HG03108 (cell line): ENCODE measurements at regions not wholly inside any gene's neighbourhood (a gene's known extent, or its start where the extent isn't known, plus 50 kb on each side); places are given as distances from the start of the nearest gene placed in this dataset.
A peak's percentile ranks its signal among the peaks of the same experiment; 100 is the strongest.

ENCODE experiments used
- ATAC-seq: cut with Tn5 transposase; IDR thresholded peaks from one replicate; pipeline ENCODE4 v1.9.1; 2021; ENCODE audit warnings: moderate library complexity; ENCODE audit not compliant: unreplicated experiment

- ATAC-seq: no peak
Measured at GRCh38 chr3:168271932-168272331, 176.2 kb upstream of the GOLIM4 start.

GRCh38 chr3:168269001-168269400, 173.3 kb upstream of the GOLIM4 start:
- ATAC-seq: no peak

- ATAC-seq: no peak
Measured at GRCh38 chr3:168267179-168267578, 171.5 kb upstream of the GOLIM4 start.

- ATAC-seq: no peak
Measured at GRCh38 chr3:168266335-168266734, 170.6 kb upstream of the GOLIM4 start.

GRCh38 chr3:168262887-168263286, 167.2 kb upstream of the GOLIM4 start:
- no peak for ATAC-seq

- peak; percentile 47 for ATAC-seq
Measured at GRCh38 chr3:168260859-168261258, 165.1 kb upstream of the GOLIM4 start.

- peak; percentile 38 for ATAC-seq
Measured at GRCh38 chr3:168251371-168251770, 155.6 kb upstream of the GOLIM4 start.

GRCh38 chr3:168250415-168250861, 154.7 kb upstream of the GOLIM4 start:
- no peak for ATAC-seq

GRCh38 chr3:168249550-168250414, 154.1 kb upstream of the GOLIM4 start:
- ATAC-seq: peak; percentile 74

- no peak for ATAC-seq
Measured at GRCh38 chr3:168249205-168249549, 153.5 kb upstream of the GOLIM4 start.

GRCh38 chr3:168248383-168249204, 152.9 kb upstream of the GOLIM4 start:
- no peak for ATAC-seq

- no peak for ATAC-seq
Measured at GRCh38 chr3:168241156-168241555, 145.4 kb upstream of the GOLIM4 start.

- ATAC-seq: no peak
Measured at GRCh38 chr3:168239287-168239686, 143.6 kb upstream of the GOLIM4 start.

GRCh38 chr3:168233001-168233400, 137.3 kb upstream of the GOLIM4 start:
- ATAC-seq: no peak

GRCh38 chr3:168223085-168223484, 127.4 kb upstream of the GOLIM4 start:
- no peak for ATAC-seq

- no peak for ATAC-seq
Measured at GRCh38 chr3:168220556-168220955, 124.8 kb upstream of the GOLIM4 start.

GRCh38 chr3:168219530-168219929, 123.8 kb upstream of the GOLIM4 start:
- ATAC-seq: no peak

- no peak for ATAC-seq
Measured at GRCh38 chr3:168218600-168218999, 122.9 kb upstream of the GOLIM4 start.

GRCh38 chr3:168216851-168217250, 121.1 kb upstream of the GOLIM4 start:
- no peak for ATAC-seq

- ATAC-seq: peak; percentile 92
Measured at GRCh38 chr3:168213920-168214319, 118.2 kb upstream of the GOLIM4 start.

GRCh38 chr3:168212664-168213285, 117.1 kb upstream of the GOLIM4 start:
- ATAC-seq: no peak

- ATAC-seq: no peak
Measured at GRCh38 chr3:168205451-168205850, 109.7 kb upstream of the GOLIM4 start.
